RWPE2 (cell line): ENCODE measurements at regions not wholly inside any gene's neighbourhood (a gene's known extent, or its start where the extent isn't known, plus 50 kb on each side); places are given as distances from the start of the nearest gene placed in this dataset.

Source experiments
- ATAC-seq: fragments of 200-7000 bp; cut with Tn5 transposase; 3 replicates; pipeline ENCODE4 v1.9.1; 2021; ENCODE audit warnings: low read depth
- DNase-seq: peaks from one replicate; pipeline ENCODE4 v3.0.0-alpha.2; 2020; ENCODE audit warnings: low spot score
- H3K27ac ChIP-seq: fragments of 450-650 bp; 2 replicates; pipeline ENCODE4 v1.5.1; 2017; ENCODE audit warnings: mild to moderate bottlenecking; ENCODE audit not compliant: poor library complexity, severe bottlenecking
- H3K27me3 ChIP-seq: fragments of 250-450 bp; sonication (Bioruptor Pico); 2 replicates; pipeline ENCODE4 v1.5.1; 2021; ENCODE audit warnings: mild to moderate bottlenecking, moderate library complexity; ENCODE audit not compliant: insufficient read depth, poor library complexity, severe bottlenecking
- H3K36me3 ChIP-seq: fragments of 250-450 bp; sonication (Bioruptor Pico); 2 replicates; pipeline ENCODE4 v1.5.1; 2020; ENCODE audit warnings: low read depth, mild to moderate bottlenecking, moderate library complexity
- H3K4me1 ChIP-seq: fragments of 250-450 bp; sonication (Bioruptor Pico); 2 replicates; pipeline ENCODE4 v1.5.1; 2021; ENCODE audit warnings: mild to moderate bottlenecking, moderate library complexity; ENCODE audit not compliant: insufficient read depth, poor library complexity, severe bottlenecking
- H3K4me3 ChIP-seq: fragments of 250-450 bp; sonication (Bioruptor Pico); 2 replicates; pipeline ENCODE4 v1.5.1; 2021; ENCODE audit warnings: mild to moderate bottlenecking, moderate library complexity; ENCODE audit not compliant: severe bottlenecking
- H3K9me3 ChIP-seq: fragments of 250-450 bp; sonication (Bioruptor Pico); 2 replicates; pipeline ENCODE4 v1.5.1; 2021; ENCODE audit warnings: mild to moderate bottlenecking, moderate library complexity; ENCODE audit not compliant: severe bottlenecking
- CTCF ChIP-seq: fragments of 450-650 bp; IDR thresholded peaks from one replicate; pipeline ENCODE4 v1.5.1; 2017; ENCODE audit warnings: mild to moderate bottlenecking, moderate library complexity; ENCODE audit not compliant: poor library complexity, severe bottlenecking

GRCh38 chr10:64033711-64034110 is 512.5 kb downstream of the REEP3 start:
- H3K27ac ChIP-seq, result no peak overlapping the region
- DNase-seq (no peak), ATAC-seq (no peak)
- H3K4me1 ChIP-seq, result no peaks in the 10 kb centered on the region
- H3K4me3 ChIP-seq, result no peak overlapping the region
- H3K36me3 ChIP-seq, result no peaks in the 10 kb centered on the region
- no peak for TF ChIP-seq CTCF
- peaks cover 18% of the 10 kb centered on the region for H3K27me3 ChIP-seq
- no peaks in the 10 kb centered on the region for H3K9me3 ChIP-seq

DNA sequence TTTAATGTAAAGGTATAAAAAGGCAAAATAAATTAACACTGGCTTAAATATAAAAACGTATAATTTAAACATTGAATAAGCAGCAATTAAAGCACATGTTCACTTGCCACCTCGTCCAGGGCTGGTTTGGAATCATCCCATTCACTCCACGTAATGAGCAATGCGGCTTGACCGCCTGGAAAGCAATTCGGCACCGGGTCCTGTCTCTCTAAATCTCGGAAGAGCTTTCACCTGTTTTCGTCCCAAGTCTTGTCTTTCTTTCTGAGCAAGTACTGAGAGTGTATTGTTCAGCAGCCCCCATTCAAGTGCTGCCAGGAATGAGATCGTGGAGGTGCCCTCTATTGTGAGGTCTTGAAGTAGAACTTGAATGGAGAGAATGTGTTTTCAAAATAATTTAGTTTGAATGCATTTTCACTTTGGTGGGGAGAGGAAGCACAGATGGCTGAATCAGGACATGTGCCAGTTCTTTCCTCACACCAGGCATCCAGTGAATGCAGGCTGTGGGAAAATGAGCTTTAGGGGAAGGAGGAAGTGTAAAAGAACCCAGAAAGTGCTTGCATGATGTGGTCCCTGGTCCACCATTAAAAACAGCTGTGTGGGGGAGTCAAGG is 515.2 kb downstream of the REEP3 start:
- Histone ChIP-seq H3K4me3 (no peak overlapping the region), H3K9me3 (no peaks in the 10 kb centered on the region), H3K36me3 (no peaks in the 10 kb centered on the region), H3K27me3 (peaks cover 29% of the 10 kb centered on the region), H3K27ac (no peak overlapping the region), H3K4me1 (no peaks in the 10 kb centered on the region)
- DNase-seq, result no peak
- no peak for TF ChIP-seq CTCF
- ATAC-seq, result no peak

DNA sequence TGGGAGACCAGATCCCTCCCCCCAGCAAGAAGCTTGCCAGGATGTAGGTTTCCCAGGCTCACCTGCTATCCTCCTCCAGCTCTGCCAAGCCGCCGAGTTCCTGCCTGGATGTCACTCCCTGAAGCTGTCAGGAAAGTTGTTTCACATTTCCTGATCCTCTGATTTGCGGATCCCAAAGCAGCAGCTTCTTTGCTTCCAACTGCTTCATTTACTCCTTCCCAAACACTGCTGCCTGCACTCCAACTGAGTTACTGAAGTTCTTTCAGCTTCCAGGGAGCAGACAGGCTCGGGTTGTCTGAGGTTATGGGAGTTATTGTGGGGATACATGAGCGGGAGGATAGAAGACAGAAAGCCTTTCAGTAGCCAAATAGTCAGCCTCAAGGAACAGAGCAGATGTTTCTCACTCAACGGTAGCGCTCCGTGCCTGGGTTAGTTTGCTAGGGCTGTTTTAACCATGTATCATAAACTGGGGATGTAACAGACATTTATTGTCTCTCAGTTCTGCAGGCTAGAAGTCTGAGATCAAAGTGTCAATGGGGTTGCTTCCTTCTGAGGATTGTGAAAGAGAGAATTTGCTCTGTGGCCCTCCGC is 516.0 kb downstream of the REEP3 start:
- no peak for TF ChIP-seq CTCF
- Histone ChIP-seq H3K4me3 (no peak overlapping the region), H3K36me3 (no peaks in the 10 kb centered on the region), H3K27me3 (peaks cover 29% of the 10 kb centered on the region), H3K9me3 (no peaks in the 10 kb centered on the region), H3K27ac (no peak overlapping the region), H3K4me1 (no peaks in the 10 kb centered on the region)
- no peak for DNase-seq
- ATAC-seq, result no peak

DNA sequence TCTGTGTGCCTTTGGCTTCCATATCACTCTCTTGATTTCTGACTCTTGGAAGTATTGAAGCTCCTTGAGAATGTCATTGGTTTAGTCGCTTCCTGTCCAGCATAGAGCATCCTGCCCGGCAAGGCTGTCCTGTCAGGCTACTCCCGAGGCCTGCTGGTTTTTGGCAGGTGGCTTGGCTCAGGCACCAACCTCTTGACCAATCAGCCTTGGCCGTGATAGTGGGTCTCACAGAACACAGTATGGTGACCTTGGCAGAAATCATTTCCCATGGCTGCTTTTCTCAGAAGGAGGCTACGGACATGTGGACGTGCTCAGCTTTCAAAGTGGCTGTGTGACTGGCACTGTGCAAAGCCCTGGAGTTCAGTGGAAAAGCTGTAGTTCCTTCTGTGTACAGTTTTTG is 516.9 kb downstream of the REEP3 start:
- no peak for TF ChIP-seq CTCF
- Histone ChIP-seq H3K4me3 (no peak overlapping the region), H3K27ac (no peak overlapping the region), H3K36me3 (no peaks in the 10 kb centered on the region), H3K9me3 (no peaks in the 10 kb centered on the region), H3K27me3 (peaks cover 29% of the 10 kb centered on the region), H3K4me1 (no peaks in the 10 kb centered on the region)
- DNase-seq (no peak), ATAC-seq (no peak)

DNA sequence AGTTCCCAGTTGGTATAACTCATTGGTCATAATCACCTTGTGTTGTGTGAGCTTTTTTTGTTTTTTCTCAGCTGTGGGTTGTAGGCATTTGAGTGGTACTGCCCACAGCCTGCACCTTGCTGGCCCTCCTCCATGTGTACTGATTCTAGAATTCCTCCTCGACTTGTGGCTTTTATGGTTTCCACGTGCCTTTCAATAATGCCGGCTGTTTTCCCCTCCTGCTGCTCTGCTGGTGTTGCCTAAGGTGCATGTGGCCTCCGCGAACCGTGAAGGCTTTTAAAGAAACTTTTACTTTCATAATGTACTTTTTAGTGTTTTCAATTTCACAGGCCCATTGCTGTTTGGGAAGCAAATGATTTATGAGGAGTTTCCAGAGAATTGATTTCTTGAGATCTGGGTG is 518.0 kb downstream of the REEP3 start:
- Histone ChIP-seq H3K9me3 (no peaks in the 10 kb centered on the region), H3K4me1 (no peaks in the 10 kb centered on the region), H3K36me3 (no peaks in the 10 kb centered on the region), H3K27ac (no peak overlapping the region), H3K27me3 (peaks cover 29% of the 10 kb centered on the region), H3K4me3 (no peak overlapping the region)
- no peak for TF ChIP-seq CTCF
- ATAC-seq (no peak), DNase-seq (no peak)
